ENCODE measurements at regions not wholly inside any gene's neighbourhood (a gene's known extent, or its start where the extent isn't known, plus 50 kb on each side); places are given as distances from the start of the nearest gene placed in this dataset.
A peak's percentile ranks its signal among the peaks of the same experiment; 100 is the strongest.

- no peaks in the 10 kb centered on the region for H3K9me3 ChIP-seq (ENCODE audit: control insufficient read depth in 2 of 2, low read length in 2 of 2)
- no peaks in the 10 kb centered on the region for H3K27me3 ChIP-seq (ENCODE audit: control insufficient read depth in 2 of 2, insufficient read depth in 2 of 2, low read length in 2 of 2)
- no peak overlapping the region for H3K4me3 ChIP-seq (ENCODE audit: low read length in 2 of 2)
- H3K4me1 ChIP-seq (ENCODE audit: control insufficient read depth in 2 of 2, insufficient read depth in 2 of 2, low read length in 2 of 2) = peaks cover 0 to 5% of the 10 kb centered on the region in 2 donors
- no peaks in the 10 kb centered on the region for H3K36me3 ChIP-seq (ENCODE audit: control insufficient read depth in 2 of 2, insufficient read depth in 2 of 2, low read length in 2 of 2)
- H3K9ac ChIP-seq (ENCODE audit: low read depth in 1 of 2, low read length in 2 of 2) = no peak overlapping the region
- no peak overlapping the region for H3K27ac ChIP-seq (ENCODE audit: low read depth in 2 of 2, low read length in 2 of 2)
Measured at GRCh38 chr11:15896026-15896425, 460.3 kb downstream of the SOX6 start.

DNA sequence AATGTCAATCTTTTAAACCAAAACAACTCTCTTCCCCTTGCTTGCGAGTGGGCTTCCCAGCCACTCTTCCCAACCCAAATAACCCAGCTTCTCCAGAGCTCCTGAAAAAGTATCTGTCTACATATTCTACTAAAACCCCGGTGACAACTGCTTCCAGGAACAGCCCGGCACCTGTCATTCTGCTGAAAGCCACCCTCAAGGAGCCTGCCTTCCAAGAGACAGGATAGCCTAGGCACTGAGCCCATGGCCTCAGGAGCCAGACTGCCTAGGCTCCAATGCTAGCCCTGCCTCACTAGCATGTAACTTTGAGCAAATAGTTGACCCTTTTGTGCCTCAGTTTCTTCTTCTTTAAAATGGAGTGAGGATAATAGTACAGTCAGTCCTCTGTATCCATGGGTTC is 459.8 kb downstream of the SOX6 start:
- no peak overlapping the region for H3K9ac ChIP-seq (ENCODE audit: low read depth in 1 of 2, low read length in 2 of 2)
- no peaks in the 10 kb centered on the region for H3K36me3 ChIP-seq (ENCODE audit: control insufficient read depth in 2 of 2, insufficient read depth in 2 of 2, low read length in 2 of 2)
- H3K4me3 ChIP-seq (ENCODE audit: low read length in 2 of 2) = no peak overlapping the region
- H3K27ac ChIP-seq (ENCODE audit: low read depth in 2 of 2, low read length in 2 of 2) = no peak overlapping the region
- peaks cover 4 to 9% of the 10 kb centered on the region in 2 donors for H3K4me1 ChIP-seq (ENCODE audit: control insufficient read depth in 2 of 2, insufficient read depth in 2 of 2, low read length in 2 of 2)
- H3K27me3 ChIP-seq (ENCODE audit: control insufficient read depth in 2 of 2, insufficient read depth in 2 of 2, low read length in 2 of 2) = no peaks in the 10 kb centered on the region
- no peaks in the 10 kb centered on the region for H3K9me3 ChIP-seq (ENCODE audit: control insufficient read depth in 2 of 2, low read length in 2 of 2)

DNA sequence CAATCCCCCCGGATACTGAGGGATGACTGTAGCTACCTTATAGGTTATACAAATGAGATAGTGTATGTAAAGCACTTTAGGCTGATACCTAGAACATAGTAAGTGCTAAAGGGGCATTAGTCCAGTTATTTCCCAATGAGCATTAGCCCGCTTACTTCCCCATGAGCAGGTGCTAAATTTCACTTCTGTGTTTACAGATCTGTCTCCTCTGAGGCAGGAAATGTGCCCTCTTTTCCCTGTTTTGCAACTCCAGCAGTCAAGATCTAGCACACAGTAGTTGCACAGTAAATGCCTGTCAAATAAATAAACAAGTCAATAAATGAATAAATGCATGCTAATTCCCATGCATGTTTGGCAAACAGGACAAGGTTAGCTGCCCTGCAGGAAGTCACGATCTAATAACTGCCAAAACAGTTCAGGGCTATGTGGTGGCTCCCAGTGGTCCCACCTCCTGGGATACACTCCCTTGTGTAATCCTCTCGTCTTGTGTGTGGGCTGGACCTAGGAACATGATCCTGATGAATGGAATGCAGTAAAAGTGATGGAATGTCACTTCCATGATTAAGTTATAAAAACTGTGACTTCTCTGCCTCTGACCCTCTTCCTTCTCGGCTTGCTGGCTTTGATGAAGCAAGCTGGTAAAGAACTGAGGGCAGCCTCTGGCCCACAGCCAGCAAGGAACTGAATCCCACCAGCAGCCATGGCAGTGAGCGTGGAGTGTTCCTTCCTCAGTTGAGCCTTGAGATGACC is 459.0 kb downstream of the SOX6 start:
- no peaks in the 10 kb centered on the region for H3K27me3 ChIP-seq (ENCODE audit: control insufficient read depth in 2 of 2, insufficient read depth in 2 of 2, low read length in 2 of 2)
- peaks cover 6 to 11% of the 10 kb centered on the region in 2 donors for H3K4me1 ChIP-seq (ENCODE audit: control insufficient read depth in 2 of 2, insufficient read depth in 2 of 2, low read length in 2 of 2)
- H3K9ac ChIP-seq (ENCODE audit: low read depth in 1 of 2, low read length in 2 of 2) = no peak overlapping the region
- H3K27ac ChIP-seq (ENCODE audit: low read depth in 2 of 2, low read length in 2 of 2) = no peak overlapping the region
- H3K4me3 ChIP-seq (ENCODE audit: low read length in 2 of 2) = no peak overlapping the region
- no peaks in the 10 kb centered on the region for H3K9me3 ChIP-seq (ENCODE audit: control insufficient read depth in 2 of 2, low read length in 2 of 2)
- H3K36me3 ChIP-seq (ENCODE audit: control insufficient read depth in 2 of 2, insufficient read depth in 2 of 2, low read length in 2 of 2) = no peaks in the 10 kb centered on the region

DNA sequence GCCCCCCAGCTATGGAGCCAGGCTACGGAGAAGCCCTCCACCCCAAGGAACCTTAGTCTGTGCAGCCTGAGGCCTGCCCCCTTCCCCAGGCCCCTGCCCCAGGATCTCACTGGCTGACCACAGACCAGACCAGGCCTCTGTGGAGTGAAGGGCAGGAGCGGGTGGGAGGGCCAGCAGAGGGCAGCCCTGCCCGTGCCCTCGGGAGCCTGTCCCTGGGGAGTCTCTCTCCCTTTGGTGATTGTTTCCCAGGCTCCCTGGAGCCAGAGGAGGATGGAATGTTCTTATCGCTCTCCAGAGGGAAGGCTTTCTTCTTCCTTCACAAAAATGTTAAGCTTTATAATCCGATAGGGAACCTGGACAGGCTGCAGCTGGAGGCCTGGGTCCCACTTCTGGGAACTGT is 455.3 kb downstream of the SOX6 start:
- Histone ChIP-seq H3K4me3 (ENCODE audit: low read length in 2 of 2) (no peak overlapping the region), H3K27ac (ENCODE audit: low read depth in 2 of 2, low read length in 2 of 2) (peak overlapping the region; percentile 59 to 61)

GRCh38 chr11:15901790-15902189 is 454.6 kb downstream of the SOX6 start:
- no peak overlapping the region for H3K4me3 ChIP-seq (ENCODE audit: low read length in 2 of 2)
- H3K9ac ChIP-seq (ENCODE audit: low read depth in 1 of 2, low read length in 2 of 2) = no peak overlapping the region
- H3K9me3 ChIP-seq (ENCODE audit: control insufficient read depth in 2 of 2, low read length in 2 of 2) = no peaks in the 10 kb centered on the region
- no peaks in the 10 kb centered on the region for H3K36me3 ChIP-seq (ENCODE audit: control insufficient read depth in 2 of 2, insufficient read depth in 2 of 2, low read length in 2 of 2)
- peak overlapping the region; percentile 59 to 61 for H3K27ac ChIP-seq (ENCODE audit: low read depth in 2 of 2, low read length in 2 of 2)
- no peaks in the 10 kb centered on the region for H3K27me3 ChIP-seq (ENCODE audit: control insufficient read depth in 2 of 2, insufficient read depth in 2 of 2, low read length in 2 of 2)
- H3K4me1 ChIP-seq (ENCODE audit: control insufficient read depth in 2 of 2, insufficient read depth in 2 of 2, low read length in 2 of 2) = peaks cover 6% of the 10 kb centered on the region in 2 donors

More for the DNA sequence above, 455.3 kb downstream of the SOX6 start:
- no peaks in the 10 kb centered on the region for H3K9me3 ChIP-seq (ENCODE audit: control insufficient read depth in 2 of 2, low read length in 2 of 2)
- H3K4me1 ChIP-seq (ENCODE audit: control insufficient read depth in 2 of 2, insufficient read depth in 2 of 2, low read length in 2 of 2) = peaks cover 6% of the 10 kb centered on the region in 2 donors
- H3K36me3 ChIP-seq (ENCODE audit: control insufficient read depth in 2 of 2, insufficient read depth in 2 of 2, low read length in 2 of 2) = no peaks in the 10 kb centered on the region
- no peaks in the 10 kb centered on the region for H3K27me3 ChIP-seq (ENCODE audit: control insufficient read depth in 2 of 2, insufficient read depth in 2 of 2, low read length in 2 of 2)
- no peak overlapping the region for H3K9ac ChIP-seq (ENCODE audit: low read depth in 1 of 2, low read length in 2 of 2)

- H3K9ac ChIP-seq (ENCODE audit: low read depth in 1 of 2, low read length in 2 of 2) = no peak overlapping the region
- H3K9me3 ChIP-seq (ENCODE audit: control insufficient read depth in 2 of 2, low read length in 2 of 2) = no peaks in the 10 kb centered on the region
- H3K27me3 ChIP-seq (ENCODE audit: control insufficient read depth in 2 of 2, insufficient read depth in 2 of 2, low read length in 2 of 2) = no peaks in the 10 kb centered on the region
- H3K4me3 ChIP-seq (ENCODE audit: low read length in 2 of 2) = no peak overlapping the region
- peaks cover 6% of the 10 kb centered on the region in 2 donors for H3K4me1 ChIP-seq (ENCODE audit: control insufficient read depth in 2 of 2, insufficient read depth in 2 of 2, low read length in 2 of 2)
- H3K36me3 ChIP-seq (ENCODE audit: control insufficient read depth in 2 of 2, insufficient read depth in 2 of 2, low read length in 2 of 2) = no peaks in the 10 kb centered on the region
- no peak overlapping the region for H3K27ac ChIP-seq (ENCODE audit: low read depth in 2 of 2, low read length in 2 of 2)
Measured at GRCh38 chr11:15903246-15903645, 453.1 kb downstream of the SOX6 start.

DNA sequence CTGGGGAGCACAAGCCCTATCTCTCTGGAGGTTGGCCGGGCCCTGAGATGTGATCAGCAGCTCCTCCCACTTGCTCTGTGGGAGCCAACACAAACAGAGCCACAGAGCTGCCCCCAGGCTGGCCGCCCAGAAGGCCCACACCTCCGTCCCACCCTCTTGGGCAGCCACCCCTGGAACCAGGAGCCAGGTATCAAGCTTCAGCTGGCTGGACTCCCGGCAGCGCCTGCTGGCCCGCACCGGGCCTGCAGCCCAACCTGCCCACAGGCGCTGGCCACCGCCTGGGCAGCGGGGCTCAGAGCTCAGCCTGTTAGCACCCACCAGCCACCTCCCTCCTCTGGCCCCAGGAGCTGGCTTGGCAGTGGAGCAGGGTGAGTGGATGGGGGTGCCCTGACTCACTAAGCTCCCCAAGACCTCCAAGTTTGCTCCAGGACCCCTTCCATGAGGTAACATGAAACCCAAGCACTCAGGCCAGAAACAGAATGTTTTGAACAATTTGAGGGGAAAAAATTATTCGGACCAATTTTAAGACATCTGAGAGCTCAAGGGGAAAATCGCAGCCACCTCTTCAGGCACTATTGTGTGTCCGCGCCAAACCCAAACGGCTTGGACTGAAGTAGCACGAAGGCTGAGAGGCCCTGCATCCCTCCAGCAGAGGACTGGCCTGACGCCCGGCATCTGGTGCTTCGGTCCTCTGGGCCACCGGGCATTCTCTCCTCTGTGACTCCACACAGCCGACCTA is 450.8 kb downstream of the SOX6 start:
- no peaks in the 10 kb centered on the region for H3K9me3 ChIP-seq (ENCODE audit: control insufficient read depth in 2 of 2, low read length in 2 of 2)
- no peaks in the 10 kb centered on the region for H3K27me3 ChIP-seq (ENCODE audit: control insufficient read depth in 2 of 2, insufficient read depth in 2 of 2, low read length in 2 of 2)
- H3K4me3 ChIP-seq (ENCODE audit: low read length in 2 of 2) = no peak overlapping the region
- H3K27ac ChIP-seq (ENCODE audit: low read depth in 2 of 2, low read length in 2 of 2) = no peak overlapping the region
- H3K9ac ChIP-seq (ENCODE audit: low read depth in 1 of 2, low read length in 2 of 2) = no peak overlapping the region
- peaks cover 6% of the 10 kb centered on the region in 2 donors for H3K4me1 ChIP-seq (ENCODE audit: control insufficient read depth in 2 of 2, insufficient read depth in 2 of 2, low read length in 2 of 2)
- no peaks in the 10 kb centered on the region for H3K36me3 ChIP-seq (ENCODE audit: control insufficient read depth in 2 of 2, insufficient read depth in 2 of 2, low read length in 2 of 2)

- Histone ChIP-seq H3K27ac (ENCODE audit: low read depth in 2 of 2, low read length in 2 of 2) (no peak overlapping the region), H3K4me1 (ENCODE audit: control insufficient read depth in 2 of 2, insufficient read depth in 2 of 2, low read length in 2 of 2) (peaks cover under 1 to 2% of the 10 kb centered on the region in 2 donors), H3K9ac (ENCODE audit: low read depth in 1 of 2, low read length in 2 of 2) (no peak overlapping the region), H3K27me3 (ENCODE audit: control insufficient read depth in 2 of 2, insufficient read depth in 2 of 2, low read length in 2 of 2) (no peaks in the 10 kb centered on the region), H3K36me3 (ENCODE audit: control insufficient read depth in 2 of 2, insufficient read depth in 2 of 2, low read length in 2 of 2) (no peaks in the 10 kb centered on the region), H3K4me3 (ENCODE audit: low read length in 2 of 2) (no peak overlapping the region), H3K9me3 (ENCODE audit: control insufficient read depth in 2 of 2, low read length in 2 of 2) (no peaks in the 10 kb centered on the region)
Measured at GRCh38 chr11:15906481-15907035, 449.8 kb downstream of the SOX6 start.

DNA sequence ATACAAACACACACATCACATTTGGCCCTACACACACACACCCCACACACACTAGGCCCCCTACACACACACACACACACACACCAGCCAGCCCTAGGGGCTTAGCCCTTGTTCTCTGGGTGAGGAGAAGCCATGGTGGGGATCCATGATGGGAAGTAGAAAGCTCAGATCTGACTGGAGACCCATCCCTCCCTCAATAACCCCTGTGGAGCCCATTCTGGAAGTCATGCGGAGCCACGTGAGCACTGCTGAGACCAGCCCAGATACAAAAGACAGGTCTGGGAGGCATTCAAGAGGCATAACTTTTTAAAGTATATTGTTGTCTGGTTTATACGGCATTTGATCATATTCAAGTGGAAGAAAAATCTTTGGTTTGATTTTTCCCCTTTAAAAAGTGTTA is 448.5 kb downstream of the SOX6 start:
- no peak overlapping the region for H3K9ac ChIP-seq (ENCODE audit: low read depth in 1 of 2, low read length in 2 of 2)
- H3K27ac ChIP-seq (ENCODE audit: low read depth in 2 of 2, low read length in 2 of 2) = no peak overlapping the region
- H3K27me3 ChIP-seq (ENCODE audit: control insufficient read depth in 2 of 2, insufficient read depth in 2 of 2, low read length in 2 of 2) = no peaks in the 10 kb centered on the region
- H3K9me3 ChIP-seq (ENCODE audit: control insufficient read depth in 2 of 2, low read length in 2 of 2) = no peaks in the 10 kb centered on the region
- no peak overlapping the region for H3K4me3 ChIP-seq (ENCODE audit: low read length in 2 of 2)
- H3K4me1 ChIP-seq (ENCODE audit: control insufficient read depth in 2 of 2, insufficient read depth in 2 of 2, low read length in 2 of 2) = no peaks in the 10 kb centered on the region
- H3K36me3 ChIP-seq (ENCODE audit: control insufficient read depth in 2 of 2, insufficient read depth in 2 of 2, low read length in 2 of 2) = no peaks in the 10 kb centered on the region

GRCh38 chr11:15909937-15910598 is 446.3 kb downstream of the SOX6 start:
- Histone ChIP-seq H3K27me3 (ENCODE audit: control insufficient read depth in 2 of 2, insufficient read depth in 2 of 2, low read length in 2 of 2) (no peaks in the 10 kb centered on the region), H3K4me1 (ENCODE audit: control insufficient read depth in 2 of 2, insufficient read depth in 2 of 2, low read length in 2 of 2) (no peaks in the 10 kb centered on the region), H3K4me3 (ENCODE audit: low read length in 2 of 2) (no peak overlapping the region), H3K9ac (ENCODE audit: low read depth in 1 of 2, low read length in 2 of 2) (no peak overlapping the region), H3K36me3 (ENCODE audit: control insufficient read depth in 2 of 2, insufficient read depth in 2 of 2, low read length in 2 of 2) (no peaks in the 10 kb centered on the region), H3K27ac (ENCODE audit: low read depth in 2 of 2, low read length in 2 of 2) (no peak overlapping the region), H3K9me3 (ENCODE audit: control insufficient read depth in 2 of 2, low read length in 2 of 2) (no peaks in the 10 kb centered on the region)
